Smooth muscle cell (in vitro differentiated cells): ENCODE measurements at regions not wholly inside any gene's neighbourhood (a gene's known extent, or its start where the extent isn't known, plus 50 kb on each side); places are given as distances from the start of the nearest gene placed in this dataset.
A peak's percentile ranks its signal among the peaks of the same experiment; 100 is the strongest.

Experiments used
- DNase-seq: peaks from one replicate; lab custom pipeline; 2025; ENCODE audit not compliant: unreplicated experiment; lab: John Stamatoyannopoulos, UW
- H2AFZ ChIP-seq: fragments of 200-600 bp; sonication (generic); 2 replicates; pipeline ENCODE4 v1.6.0; 2016; ENCODE audit warnings: antibody characterized with exemption, low read depth, mild to moderate bottlenecking
- H3F3A ChIP-seq: fragments of 200-600 bp; sonication (generic); 2 replicates; pipeline ENCODE4 v1.6.0; 2017; ENCODE audit warnings: antibody characterized with exemption, low read depth
- H3K27ac ChIP-seq: fragments of 200-600 bp; sonication (generic); 2 replicates; pipeline ENCODE4 v1.5.1; 2016; ENCODE audit warnings: low read depth, mild to moderate bottlenecking
- H3K27me3 ChIP-seq: fragments of 200-600 bp; sonication (generic); 2 replicates; pipeline ENCODE4 v1.6.1; 2016; ENCODE audit warnings: low read depth, mild to moderate bottlenecking
- H3K36me3 ChIP-seq: fragments of 200-600 bp; sonication (generic); 2 replicates; pipeline ENCODE4 v1.5.1; 2016; ENCODE audit warnings: low read depth
- H3K4me1 ChIP-seq: fragments of 200-600 bp; sonication (generic); 2 replicates; pipeline ENCODE4 v1.5.1; 2016; ENCODE audit warnings: low read depth
- H3K4me2 ChIP-seq: fragments of 200-600 bp; sonication (generic); 2 replicates; pipeline ENCODE4 v1.6.0; 2016; ENCODE audit warnings: mild to moderate bottlenecking
- H3K4me3 ChIP-seq: fragments of 200-600 bp; sonication (generic); 2 replicates; pipeline ENCODE4 v1.5.1; 2016; ENCODE audit warnings: mild to moderate bottlenecking
- H3K79me2 ChIP-seq: fragments of 200-600 bp; sonication (generic); 2 replicates; pipeline ENCODE4 v1.6.0; 2016; ENCODE audit warnings: low read depth, mild to moderate bottlenecking
- H3K9ac ChIP-seq: fragments of 200-600 bp; sonication (generic); 2 replicates; pipeline ENCODE4 v1.6.0; 2016; ENCODE audit warnings: low read depth
- H3K9me3 ChIP-seq: fragments of 200-600 bp; sonication (generic); replicated peaks from 2 replicates; pipeline ENCODE4 v1.5.1; 2016; ENCODE audit warnings: low read depth
- H4K20me1 ChIP-seq: fragments of 200-600 bp; sonication (generic); 2 replicates; pipeline ENCODE4 v1.6.0; 2016; ENCODE audit warnings: low read depth
- whole genome bisulfite sequencing: methylation state at CpG from one replicate; pipeline ENCODE4 v1.1.7; 2016; ENCODE audit warnings: low lambda C conversion rate; 5-methylcytosine and 5-hydroxymethylcytosine counted together
- TF ChIP-seq, protein P1 (sequence below): fragments of 200-600 bp; sonication (generic); IDR thresholded peaks from 2 replicates; pipeline ENCODE4 v1.5.1; 2017; ENCODE audit warnings: borderline replicate concordance, mild to moderate bottlenecking, antibody characterized with exemption; ENCODE audit not compliant: insufficient read depth, poor library complexity, severe bottlenecking

DNA sequence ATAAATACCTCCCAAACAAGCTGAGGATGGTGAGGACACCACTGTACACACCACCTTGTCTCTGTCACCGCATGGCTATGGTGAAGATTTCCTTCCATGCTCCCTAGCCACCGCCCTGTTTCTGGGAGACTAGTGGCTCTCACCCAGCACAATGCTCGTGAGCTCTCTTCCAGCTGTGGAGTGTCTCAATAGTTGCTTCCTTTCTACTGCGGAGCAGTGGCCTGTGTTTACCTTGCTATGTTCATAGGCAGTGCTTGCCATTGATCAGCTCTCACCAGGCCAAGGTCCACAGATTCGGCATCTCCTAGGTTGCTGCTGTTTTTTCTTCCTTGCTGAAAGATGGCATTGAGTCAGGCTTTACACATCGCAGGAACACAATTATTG, 313.6 kb upstream of the RTL1 start:
- Histone ChIP-seq H3K9ac (no peak overlapping the region), H3K27me3 (no peaks in the 10 kb centered on the region), H3F3A (peaks cover 4% of the 10 kb centered on the region), H3K4me2 (peak overlapping the region; percentile 61), H3K9me3 (peaks cover 3% of the 10 kb centered on the region), H3K36me3 (no peaks in the 10 kb centered on the region), H3K79me2 (no peaks in the 10 kb centered on the region), H4K20me1 (no peaks in the 10 kb centered on the region), H3K4me3 (no peak overlapping the region), H3K27ac (peak overlapping the region; percentile 44), H3K4me1 (peaks cover 12% of the 10 kb centered on the region), H2AFZ (no peak overlapping the region)
- 54% methylated on average over 6 of the region's 6 CpGs for WGBS
- no peak for DNase-seq
- TF ChIP-seq, protein P1, sequence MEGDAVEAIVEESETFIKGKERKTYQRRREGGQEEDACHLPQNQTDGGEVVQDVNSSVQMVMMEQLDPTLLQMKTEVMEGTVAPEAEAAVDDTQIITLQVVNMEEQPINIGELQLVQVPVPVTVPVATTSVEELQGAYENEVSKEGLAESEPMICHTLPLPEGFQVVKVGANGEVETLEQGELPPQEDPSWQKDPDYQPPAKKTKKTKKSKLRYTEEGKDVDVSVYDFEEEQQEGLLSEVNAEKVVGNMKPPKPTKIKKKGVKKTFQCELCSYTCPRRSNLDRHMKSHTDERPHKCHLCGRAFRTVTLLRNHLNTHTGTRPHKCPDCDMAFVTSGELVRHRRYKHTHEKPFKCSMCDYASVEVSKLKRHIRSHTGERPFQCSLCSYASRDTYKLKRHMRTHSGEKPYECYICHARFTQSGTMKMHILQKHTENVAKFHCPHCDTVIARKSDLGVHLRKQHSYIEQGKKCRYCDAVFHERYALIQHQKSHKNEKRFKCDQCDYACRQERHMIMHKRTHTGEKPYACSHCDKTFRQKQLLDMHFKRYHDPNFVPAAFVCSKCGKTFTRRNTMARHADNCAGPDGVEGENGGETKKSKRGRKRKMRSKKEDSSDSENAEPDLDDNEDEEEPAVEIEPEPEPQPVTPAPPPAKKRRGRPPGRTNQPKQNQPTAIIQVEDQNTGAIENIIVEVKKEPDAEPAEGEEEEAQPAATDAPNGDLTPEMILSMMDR, result no peak

DNA sequence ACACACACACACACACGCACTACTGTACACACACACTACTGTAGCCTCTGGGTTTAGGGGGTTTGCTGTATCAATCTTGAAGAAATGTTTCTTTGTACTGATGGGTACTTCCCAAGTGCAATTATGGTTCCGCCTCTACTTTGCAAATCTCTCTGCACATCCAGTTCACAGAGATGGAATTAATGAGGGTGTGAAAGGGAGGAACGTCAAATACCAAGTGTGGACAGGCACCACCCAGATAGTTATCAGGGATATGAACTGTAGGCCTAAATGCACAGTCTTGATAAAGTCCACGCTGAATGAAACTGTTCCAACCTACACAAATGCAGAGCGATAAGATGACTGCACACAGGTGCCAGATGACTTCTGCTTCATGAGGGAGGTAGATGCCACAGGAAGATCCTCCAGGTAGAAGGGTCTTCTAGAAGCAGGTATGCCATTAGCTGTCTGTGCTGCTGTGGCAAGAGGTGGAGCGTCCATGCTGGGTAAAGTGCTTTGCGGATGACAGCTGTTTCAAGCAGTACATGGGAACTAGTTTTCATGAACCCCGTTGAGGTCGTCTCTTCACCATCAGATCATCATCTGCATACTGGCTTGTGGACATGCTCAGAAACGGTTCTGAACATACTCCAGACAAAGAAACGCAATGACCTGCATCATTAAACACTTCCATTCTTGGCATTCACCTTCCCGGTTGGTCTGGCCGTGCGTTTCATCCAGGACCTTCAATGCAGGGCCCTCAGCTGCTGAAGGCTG, 314.3 kb upstream of the RTL1 start:
- Histone ChIP-seq H3K79me2 (no peaks in the 10 kb centered on the region), H3K9me3 (no peaks in the 10 kb centered on the region), H2AFZ (no peak overlapping the region), H3K9ac (no peak overlapping the region), H3K4me3 (no peak overlapping the region), H4K20me1 (no peaks in the 10 kb centered on the region), H3K27ac (no peak overlapping the region), H3K27me3 (no peaks in the 10 kb centered on the region), H3K4me1 (peaks cover 19% of the 10 kb centered on the region), H3K4me2 (no peak overlapping the region), H3F3A (peaks cover 4% of the 10 kb centered on the region), H3K36me3 (no peaks in the 10 kb centered on the region)
- DNase-seq, result no peak
- TF ChIP-seq, protein P1, result no peak
- WGBS, result 86% methylated on average over 14 of the region's 14 CpGs

- peak overlapping the region; percentile 74 for H3K27ac ChIP-seq
Measured at GRCh38 chr14:101219896-101220703, 316.6 kb upstream of the RTL1 start.

More at GRCh38 chr14:101219896-101220703, 316.6 kb upstream of the RTL1 start:
- no peaks in the 10 kb centered on the region for H4K20me1 ChIP-seq
- H3K4me2 ChIP-seq, result peak overlapping the region; percentile 48
- no peaks in the 10 kb centered on the region for H3K9me3 ChIP-seq
- 41% methylated on average over 12 of the region's 12 CpGs for WGBS
- no peak overlapping the region for H3K4me3 ChIP-seq
- TF ChIP-seq, protein P1, result no peak
- DNase-seq, result no peak
- peaks cover 32% of the 10 kb centered on the region for H3K4me1 ChIP-seq
- no peaks in the 10 kb centered on the region for H3K36me3 ChIP-seq
- H3K9ac ChIP-seq, result peak overlapping the region; percentile 39
- H3F3A ChIP-seq, result peaks cover 4% of the 10 kb centered on the region
- H2AFZ ChIP-seq, result no peak overlapping the region
- H3K79me2 ChIP-seq, result no peaks in the 10 kb centered on the region
- no peaks in the 10 kb centered on the region for H3K27me3 ChIP-seq
